Muscle of arm (tissue), 1 donor: ENCODE measurements at regions not wholly inside any gene's neighbourhood (a gene's known extent, or its start where the extent isn't known, plus 50 kb on each side); places are given as distances from the start of the nearest gene placed in this dataset.

ENCODE experiments used
- DNase-seq: peaks from one replicate; pipeline ENCODE4 v3.0.0-alpha.2; 2013

- DNase-seq, result peak; percentile 85
Observed at GRCh38 chr6:84278321-84278998, 51.0 kb upstream of the CEP162 start.
